Liver (tissue), 8 donors: ENCODE measurements at regions not wholly inside any gene's neighbourhood (a gene's known extent, or its start where the extent isn't known, plus 50 kb on each side); places are given as distances from the start of the nearest gene placed in this dataset.

Source experiments
- DNase-seq: peaks from one replicate; pipeline ENCODE4 v3.0.0-alpha.2; 2017; ENCODE audit warnings: low spot score
- H3K27ac ChIP-seq, 2 donors: one replicate each; pipeline ENCODE4 v1.7.0; 2013; ENCODE audit warnings: inconsistent platforms in 2 of 2, low read length in 2 of 2, control low read depth in 1 of 2, low read depth in 1 of 2, mild to moderate bottlenecking in 1 of 2
- H3K27me3 ChIP-seq, 4 donors: one replicate each; pipeline versions ENCODE4 v1.6.1 to v1.7.0; 2013; ENCODE audit warnings: low read length in 3 of 4, inconsistent platforms in 1 of 4, mild to moderate bottlenecking in 1 of 4, moderate library complexity in 1 of 4; ENCODE audit not compliant: control insufficient read depth in 4 of 4, insufficient read depth in 4 of 4
- H3K36me3 ChIP-seq, 4 donors: one replicate each; pipeline versions ENCODE4 v1.6.1 to v1.7.0; 2013; ENCODE audit warnings: low read length in 3 of 4, mild to moderate bottlenecking in 3 of 4, low read depth in 1 of 4, moderate library complexity in 1 of 4; ENCODE audit not compliant: control insufficient read depth in 4 of 4, insufficient read depth in 3 of 4
- H3K4me1 ChIP-seq, 4 donors: one replicate each; pipeline versions ENCODE4 v1.6.1 to v1.7.0; 2013; ENCODE audit warnings: low read length in 3 of 4, mild to moderate bottlenecking in 3 of 4, moderate library complexity in 1 of 4; ENCODE audit not compliant: control insufficient read depth in 4 of 4, insufficient read depth in 4 of 4
- H3K4me3 ChIP-seq, 3 donors: one replicate each; pipeline versions ENCODE4 v1.6.1 to v1.7.0; 2013; ENCODE audit warnings: low read length in 3 of 3, control low read depth in 1 of 3, low read depth in 1 of 3, mild to moderate bottlenecking in 1 of 3
- H3K9ac ChIP-seq, 2 donors: one replicate each; pipeline ENCODE4 v1.7.0; 2013; ENCODE audit warnings: low read length in 2 of 2, mild to moderate bottlenecking in 2 of 2, moderate library complexity in 2 of 2, control low read depth in 1 of 2, low read depth in 1 of 2
- H3K9me3 ChIP-seq, 4 donors: one replicate each; pipeline versions ENCODE4 v1.6.1 to v1.7.0; 2013; ENCODE audit warnings: low read length in 3 of 4; ENCODE audit not compliant: control insufficient read depth in 4 of 4
- CTCF ChIP-seq: fragments of 150-350 bp; IDR thresholded peaks from 2 replicates; pipeline ENCODE4 v1.5.1; 2017; ENCODE audit warnings: improper control_type of control experiment, low read depth, low read length; ENCODE audit not compliant: missing input control
- EGR1 ChIP-seq, 2 donors: IDR thresholded peaks; 2 replicates each; pipeline ENCODE4 v1.6.1; 2016 to 2018; ENCODE audit warnings: antibody characterized with exemption in 2 of 2, low read depth in 2 of 2
- FOXA1 ChIP-seq: IDR thresholded peaks from 2 replicates; pipeline ENCODE4 v1.6.1; 2016; ENCODE audit warnings: antibody characterized with exemption
- FOXA2 ChIP-seq: IDR thresholded peaks from 2 replicates; pipeline ENCODE4 v1.6.1; 2016; ENCODE audit warnings: antibody characterized with exemption
- GABPA ChIP-seq, 2 donors: IDR thresholded peaks in 1 of 2; conservative IDR thresholded peaks in 1 of 2; 2 replicates each; pipeline ENCODE4 v1.6.1; 2016; ENCODE audit warnings: antibody characterized with exemption in 2 of 2, mild to moderate bottlenecking in 1 of 2, moderate library complexity in 1 of 2
- HNF4A ChIP-seq, 2 donors: conservative IDR thresholded peaks; 2 replicates each; pipeline ENCODE4 v1.6.1; 2016; ENCODE audit warnings: antibody characterized with exemption in 2 of 2, mild to moderate bottlenecking in 2 of 2
- HNF4G ChIP-seq: IDR thresholded peaks from 2 replicates; pipeline ENCODE4 v1.6.1; 2016; ENCODE audit warnings: antibody characterized with exemption
- JUND ChIP-seq, 2 donors: IDR thresholded peaks; 2 replicates each; pipeline ENCODE4 v1.6.1; 2016; ENCODE audit warnings: antibody characterized with exemption in 2 of 2
- MAX ChIP-seq: IDR thresholded peaks from 2 replicates; pipeline ENCODE4 v1.6.1; 2016; ENCODE audit warnings: antibody characterized with exemption
- NR2F2 ChIP-seq: IDR thresholded peaks from 2 replicates; pipeline ENCODE4 v1.6.1; 2016; ENCODE audit warnings: antibody characterized with exemption
- RAD21 ChIP-seq, 2 donors: IDR thresholded peaks; 2 replicates each; pipeline ENCODE4 v1.6.1; 2016; ENCODE audit warnings: antibody characterized with exemption in 2 of 2, mild to moderate bottlenecking in 2 of 2
- RXRA ChIP-seq, 2 donors: IDR thresholded peaks; 2 replicates each; pipeline ENCODE4 v1.6.1; 2017 to 2018; ENCODE audit warnings: antibody characterized with exemption in 2 of 2, mild to moderate bottlenecking in 1 of 2
- SP1 ChIP-seq: IDR thresholded peaks from 2 replicates; pipeline ENCODE4 v1.6.1; 2018; ENCODE audit warnings: antibody characterized with exemption, mild to moderate bottlenecking
- TAF1 ChIP-seq: conservative IDR thresholded peaks from 2 replicates; pipeline ENCODE4 v1.6.1; 2016; ENCODE audit warnings: antibody characterized with exemption, mild to moderate bottlenecking
- YY1 ChIP-seq: IDR thresholded peaks from 2 replicates; pipeline ENCODE4 v1.6.1; 2016; ENCODE audit warnings: antibody characterized with exemption, mild to moderate bottlenecking
- ZBTB33 ChIP-seq: IDR thresholded peaks from 2 replicates; pipeline ENCODE4 v1.6.1; 2016; ENCODE audit warnings: antibody characterized with exemption
- WGBS: extraction: QIAGEN DNeasy Blood & Tissue Kit; methylation state at CpG from one replicate; pipeline ENCODE4 v1.1.7; 2013; 5-methylcytosine and 5-hydroxymethylcytosine counted together
- TF ChIP-seq, protein P1 (sequence below): IDR thresholded peaks from 2 replicates; pipeline ENCODE4 v1.6.1; 2016; ENCODE audit warnings: antibody characterized with exemption
- TF ChIP-seq, protein P2 (sequence below): IDR thresholded peaks from 2 replicates; pipeline ENCODE4 v1.6.1; 2016; ENCODE audit warnings: antibody characterized with exemption, mild to moderate bottlenecking
- donor health status: healthy.
- donor health status: healthy.
- donor health status: healthy.
- donor health status: healthy.
- donor health status: healthy.

DNA sequence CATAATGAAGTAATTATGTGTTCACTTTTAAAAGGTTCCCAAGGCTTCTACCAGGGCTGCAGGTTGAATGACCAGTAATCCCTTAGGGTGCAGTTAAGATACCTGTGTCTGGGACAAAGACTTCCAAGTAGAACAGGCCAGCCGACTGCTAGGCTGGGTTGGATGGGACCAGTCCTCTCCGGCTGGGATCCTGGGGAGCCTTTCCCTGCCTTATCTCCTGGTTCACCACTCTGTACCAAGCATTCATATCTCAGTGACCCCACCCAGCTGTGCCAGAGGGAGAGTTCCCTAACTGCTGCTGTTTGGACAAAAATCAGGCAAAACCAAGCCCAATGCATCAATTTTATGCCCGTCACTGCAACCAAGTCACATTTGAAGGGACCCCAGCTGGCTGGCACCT is 116.2 kb upstream of the ATP1A1 start:
- no peak for DNase-seq
- H3K4me1 ChIP-seq = peaks cover 0 to 12% (median 3%) of the 10 kb centered on the region in 4 donors

More for the DNA sequence above, 116.2 kb upstream of the ATP1A1 start:
- TF ChIP-seq MAX (no peak), CTCF (no peak), JUND (IDR thresholded peaks at IDR 0.05) (no peak), EGR1 (IDR thresholded peaks at IDR 0.05; ENCODE audit: low read depth in 2 of 2) (no peak), NR2F2 (no peak), RXRA (IDR thresholded peaks at IDR 0.05) (no peak), SP1 (no peak), YY1 (no peak), HNF4G (no peak), RAD21 (IDR thresholded peaks at IDR 0.05) (no peak), TAF1 (no peak), FOXA2 (no peak), ZBTB33 (no peak), GABPA (IDR thresholded peaks at IDR 0.05 in 1 of 2, conservative IDR thresholded peaks at IDR 0.05 in 1 of 2) (no peak), FOXA1 (no peak), HNF4A (conservative IDR thresholded peaks at IDR 0.05) (no peak)
- TF ChIP-seq, protein P1, sequence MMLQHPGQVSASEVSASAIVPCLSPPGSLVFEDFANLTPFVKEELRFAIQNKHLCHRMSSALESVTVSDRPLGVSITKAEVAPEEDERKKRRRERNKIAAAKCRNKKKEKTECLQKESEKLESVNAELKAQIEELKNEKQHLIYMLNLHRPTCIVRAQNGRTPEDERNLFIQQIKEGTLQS = no peak
- TF ChIP-seq, protein P2, sequence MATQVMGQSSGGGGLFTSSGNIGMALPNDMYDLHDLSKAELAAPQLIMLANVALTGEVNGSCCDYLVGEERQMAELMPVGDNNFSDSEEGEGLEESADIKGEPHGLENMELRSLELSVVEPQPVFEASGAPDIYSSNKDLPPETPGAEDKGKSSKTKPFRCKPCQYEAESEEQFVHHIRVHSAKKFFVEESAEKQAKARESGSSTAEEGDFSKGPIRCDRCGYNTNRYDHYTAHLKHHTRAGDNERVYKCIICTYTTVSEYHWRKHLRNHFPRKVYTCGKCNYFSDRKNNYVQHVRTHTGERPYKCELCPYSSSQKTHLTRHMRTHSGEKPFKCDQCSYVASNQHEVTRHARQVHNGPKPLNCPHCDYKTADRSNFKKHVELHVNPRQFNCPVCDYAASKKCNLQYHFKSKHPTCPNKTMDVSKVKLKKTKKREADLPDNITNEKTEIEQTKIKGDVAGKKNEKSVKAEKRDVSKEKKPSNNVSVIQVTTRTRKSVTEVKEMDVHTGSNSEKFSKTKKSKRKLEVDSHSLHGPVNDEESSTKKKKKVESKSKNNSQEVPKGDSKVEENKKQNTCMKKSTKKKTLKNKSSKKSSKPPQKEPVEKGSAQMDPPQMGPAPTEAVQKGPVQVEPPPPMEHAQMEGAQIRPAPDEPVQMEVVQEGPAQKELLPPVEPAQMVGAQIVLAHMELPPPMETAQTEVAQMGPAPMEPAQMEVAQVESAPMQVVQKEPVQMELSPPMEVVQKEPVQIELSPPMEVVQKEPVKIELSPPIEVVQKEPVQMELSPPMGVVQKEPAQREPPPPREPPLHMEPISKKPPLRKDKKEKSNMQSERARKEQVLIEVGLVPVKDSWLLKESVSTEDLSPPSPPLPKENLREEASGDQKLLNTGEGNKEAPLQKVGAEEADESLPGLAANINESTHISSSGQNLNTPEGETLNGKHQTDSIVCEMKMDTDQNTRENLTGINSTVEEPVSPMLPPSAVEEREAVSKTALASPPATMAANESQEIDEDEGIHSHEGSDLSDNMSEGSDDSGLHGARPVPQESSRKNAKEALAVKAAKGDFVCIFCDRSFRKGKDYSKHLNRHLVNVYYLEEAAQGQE = no peak
- no peaks in the 10 kb centered on the region for H3K36me3 ChIP-seq
- WGBS = 81% methylated on average over 3 of the region's 3 CpGs
- H3K27me3 ChIP-seq = no peaks in the 10 kb centered on the region
- H3K27ac ChIP-seq = no peak overlapping the region
- no peak overlapping the region for H3K9ac ChIP-seq
- no peak overlapping the region for H3K4me3 ChIP-seq
- H3K9me3 ChIP-seq = no peaks in the 10 kb centered on the region
